ENCODE measurements at regions not wholly inside any gene's neighbourhood (a gene's known extent, or its start where the extent isn't known, plus 50 kb on each side); places are given as distances from the start of the nearest gene placed in this dataset.

GRCh38 chr3:152891678-152892077, 56.7 kb downstream of the P2RY1 start:
- 60 to 86% methylated on average over 1 of the region's 1 CpG for WGBS, 2 donors
- Histone ChIP-seq H3K27ac (no peak overlapping the region), H3K27me3 (no peaks in the 10 kb centered on the region), H3K4me1 (no peaks in the 10 kb centered on the region), H3K36me3 (peaks cover 0 to 8% (median 0%) of the 10 kb centered on the region in 3 donors), H3K4me3 (no peak overlapping the region), H3K9me3 (no peaks in the 10 kb centered on the region)
- intact Hi-C loops (cut with DNase I): no loop called here
- TF ChIP-seq CTCF (IDR thresholded peaks at IDR 0.05): no peak
- no peak for TF ChIP-seq POLR2A (IDR thresholded peaks at IDR 0.05)
- DNase-seq: no peak

- Histone ChIP-seq H3K27ac (no peak overlapping the region), H3K4me3 (no peak overlapping the region), H3K36me3 (peaks cover 0 to 8% (median 0%) of the 10 kb centered on the region in 3 donors), H3K9me3 (no peaks in the 10 kb centered on the region), H3K4me1 (no peaks in the 10 kb centered on the region), H3K27me3 (no peaks in the 10 kb centered on the region)
- intact Hi-C loops (cut with DNase I): no loop called here
- DNase-seq: no peak
- TF ChIP-seq CTCF (IDR thresholded peaks at IDR 0.05): no peak
- no peak for TF ChIP-seq POLR2A (IDR thresholded peaks at IDR 0.05)
Measured at GRCh38 chr3:152892446-152892845, 57.5 kb downstream of the P2RY1 start.

- TF ChIP-seq POLR2A (IDR thresholded peaks at IDR 0.05): no peak
- no peak for TF ChIP-seq CTCF (IDR thresholded peaks at IDR 0.05)
- H3K9me3 ChIP-seq: no peaks in the 10 kb centered on the region
- H3K36me3 ChIP-seq: peaks cover 0 to 8% (median 0%) of the 10 kb centered on the region in 3 donors
- H3K4me3 ChIP-seq: no peak overlapping the region
- no peak overlapping the region for H3K27ac ChIP-seq
- intact Hi-C loops (cut with DNase I): no loop called here
- no peaks in the 10 kb centered on the region for H3K4me1 ChIP-seq
- H3K27me3 ChIP-seq: no peaks in the 10 kb centered on the region
- WGBS, 2 donors: 32 to 63% methylated on average over 3 of the region's 3 CpGs
- no peak for DNase-seq
Measured at GRCh38 chr3:152893647-152894046, 58.7 kb downstream of the P2RY1 start.

- no peaks in the 10 kb centered on the region for H3K27me3 ChIP-seq
- no peak overlapping the region for H3K4me3 ChIP-seq
- intact Hi-C loops (cut with DNase I): no loop called here
- no peak overlapping the region for H3K27ac ChIP-seq
- 69 to 76% methylated on average over 2 of the region's 2 CpGs for WGBS, 2 donors
- H3K4me1 ChIP-seq: no peaks in the 10 kb centered on the region
- no peak for TF ChIP-seq CTCF (IDR thresholded peaks at IDR 0.05)
- no peak for TF ChIP-seq POLR2A (IDR thresholded peaks at IDR 0.05)
- H3K9me3 ChIP-seq: no peaks in the 10 kb centered on the region
- no peak for DNase-seq
- H3K36me3 ChIP-seq: no peaks in the 10 kb centered on the region
Measured at GRCh38 chr3:152899306-152899705, 64.4 kb downstream of the P2RY1 start.

- H3K27ac ChIP-seq: no peak overlapping the region
- intact Hi-C loops (cut with DNase I): no loop called here
- H3K9me3 ChIP-seq: no peaks in the 10 kb centered on the region
- no peak for TF ChIP-seq POLR2A (IDR thresholded peaks at IDR 0.05)
- no peak for TF ChIP-seq CTCF (IDR thresholded peaks at IDR 0.05)
- no peaks in the 10 kb centered on the region for H3K4me1 ChIP-seq
- H3K4me3 ChIP-seq: no peak overlapping the region
- 80 to 81% methylated on average over 2 of the region's 2 CpGs for WGBS, 2 donors
- DNase-seq: no peak
- H3K27me3 ChIP-seq: no peaks in the 10 kb centered on the region
- H3K36me3 ChIP-seq: no peaks in the 10 kb centered on the region
Measured at GRCh38 chr3:152902141-152902669, 67.3 kb downstream of the P2RY1 start.
